Naive B cell (primary cell): ENCODE measurements at regions not wholly inside any gene's neighbourhood (a gene's known extent, or its start where the extent isn't known, plus 50 kb on each side); places are given as distances from the start of the nearest gene placed in this dataset.

Experiments
- ATAC-seq, 2 donors: fragments of 150-1000 bp; cut with Tn5 transposase; 2 replicates each; pipeline ENCODE4 v1.10.0; 2021; ENCODE audit warnings: low read depth in 2 of 2, mild to moderate bottlenecking in 2 of 2, moderate library complexity in 2 of 2
- DNase-seq: peaks from one replicate; pipeline ENCODE4 v3.0.0; 2022
- H3K27ac Mint-ChIP-seq, 6 donors: one replicate each; pipeline ENCODE4 v1.8.0; 2020 to 2022; ENCODE audit warnings: mild to moderate bottlenecking in 6 of 6, mixed read lengths in 6 of 6, moderate library complexity in 5 of 6, inconsistent platforms in 2 of 6
- H3K27me3 Mint-ChIP-seq, 3 donors: one replicate each; pipeline ENCODE4 v1.8.0; 2021 to 2022; ENCODE audit warnings: mixed read lengths in 3 of 3, mild to moderate bottlenecking in 1 of 3
- H3K36me3 Mint-ChIP-seq, 2 donors: one replicate each; pipeline ENCODE4 v1.8.0; 2020 to 2022; ENCODE audit warnings: mixed read lengths in 2 of 2, inconsistent platforms in 1 of 2, mild to moderate bottlenecking in 1 of 2
- H3K4me1 Mint-ChIP-seq, 3 donors: one replicate each; pipeline ENCODE4 v1.8.0; 2020 to 2022; ENCODE audit warnings: mixed read lengths in 3 of 3, inconsistent platforms in 1 of 3, mild to moderate bottlenecking in 1 of 3, moderate library complexity in 1 of 3
- H3K4me3 Mint-ChIP-seq, 8 donors: one replicate each; pipeline ENCODE4 v1.8.0; 2020 to 2022; ENCODE audit warnings: mild to moderate bottlenecking in 8 of 8, mixed read lengths in 8 of 8, moderate library complexity in 8 of 8, inconsistent platforms in 2 of 8
- H3K9me3 Mint-ChIP-seq, 7 donors: one replicate each; pipeline ENCODE4 v1.8.0; 2020 to 2022; ENCODE audit warnings: mixed read lengths in 7 of 7, mild to moderate bottlenecking in 5 of 7, inconsistent platforms in 2 of 7, moderate library complexity in 1 of 7

DNA sequence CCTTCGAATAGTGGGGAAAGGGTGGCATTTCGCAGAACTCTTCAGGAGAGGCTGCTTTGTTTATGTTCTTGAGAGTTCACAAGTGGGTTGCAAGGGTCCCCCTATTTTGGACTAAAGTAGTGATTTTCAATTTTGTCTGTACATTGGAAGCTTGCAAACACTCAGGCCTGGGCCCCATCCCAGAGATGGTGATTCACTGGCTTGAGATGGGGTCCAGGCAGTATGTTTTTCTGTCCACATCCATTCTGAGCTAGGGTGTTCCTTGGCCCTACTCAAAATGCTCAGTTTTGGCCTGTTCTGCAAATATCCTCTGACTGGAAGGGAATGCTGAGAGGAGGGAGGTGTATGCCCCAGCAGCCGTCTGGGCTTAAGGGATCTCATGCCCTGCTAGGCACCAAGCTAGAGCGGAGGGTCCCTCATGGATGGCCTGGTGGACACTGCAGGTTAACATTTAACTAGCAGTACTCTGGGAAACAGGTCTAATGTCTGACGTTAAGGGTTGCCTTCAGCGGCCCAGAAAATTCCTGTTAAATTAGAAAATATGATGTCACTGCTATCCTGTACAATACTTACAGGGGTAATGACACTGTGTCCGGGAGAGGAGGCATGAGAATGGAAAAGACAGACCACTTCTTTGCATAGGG is 181.4 kb downstream of the OPA1 start:
- H3K4me1 Mint-ChIP-seq = peaks cover 0 to 11% (median 0%) of the 10 kb centered on the region in 3 donors
- ATAC-seq (no peak), DNase-seq (no peak)
- H3K27me3 Mint-ChIP-seq = peaks cover 33 to 60% (median 46%) of the 10 kb centered on the region in 3 donors
- no peaks in the 10 kb centered on the region for H3K9me3 Mint-ChIP-seq
- peaks cover 0 to 4% of the 10 kb centered on the region in 2 donors for H3K36me3 Mint-ChIP-seq
- H3K4me3 Mint-ChIP-seq = no peak overlapping the region
- no peak overlapping the region for H3K27ac Mint-ChIP-seq

GRCh38 chr3:193774916-193775285 is 181.9 kb downstream of the OPA1 start:
- Mint-ChIP-seq H3K9me3 (no peaks in the 10 kb centered on the region), H3K4me3 (no peak overlapping the region), H3K36me3 (peaks cover 0 to 4% of the 10 kb centered on the region in 2 donors), H3K27me3 (peaks cover 37 to 65% (median 51%) of the 10 kb centered on the region in 3 donors), H3K27ac (no peak overlapping the region), H3K4me1 (peaks cover 0 to 11% (median 0%) of the 10 kb centered on the region in 3 donors)
- ATAC-seq = no peak
- DNase-seq = no peak

DNA sequence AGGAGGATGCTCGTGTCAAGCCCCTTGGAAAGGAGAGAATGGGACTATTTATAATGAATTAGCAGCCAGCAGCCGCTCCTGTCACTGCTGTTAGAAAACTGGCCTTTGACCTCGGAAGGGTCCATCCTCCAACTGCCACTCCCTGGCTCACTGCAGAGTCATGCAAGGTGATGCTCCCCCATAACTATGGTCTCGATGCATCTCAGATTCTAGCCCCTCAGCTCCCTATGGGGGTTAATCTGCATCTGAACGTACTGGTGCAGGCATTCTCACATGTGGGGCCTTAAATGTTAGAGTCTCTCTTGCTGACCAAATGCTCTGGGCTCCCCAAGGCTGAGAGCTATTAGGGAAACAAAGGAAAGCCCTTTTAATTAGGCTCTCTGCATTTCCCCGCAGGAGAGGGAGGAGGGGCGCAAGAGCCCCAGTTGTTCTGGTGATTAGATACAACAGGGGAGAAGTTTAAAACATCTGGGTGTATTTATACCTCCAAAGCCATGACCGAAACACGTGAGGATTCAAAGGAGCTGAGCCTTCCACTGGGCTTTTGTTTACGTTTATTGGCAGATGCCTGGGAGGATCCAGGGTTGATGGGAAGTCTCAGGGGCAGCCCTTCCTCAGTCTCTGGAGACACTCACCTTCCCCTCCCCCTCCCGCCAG is 182.5 kb downstream of the OPA1 start:
- no peaks in the 10 kb centered on the region for H3K9me3 Mint-ChIP-seq
- DNase-seq (no peak), ATAC-seq (no peak)
- H3K27ac Mint-ChIP-seq = peak overlapping the region in 2 of 6 donors; percentile 22 to 56
- H3K4me1 Mint-ChIP-seq = peaks cover 0 to 11% (median 1%) of the 10 kb centered on the region in 3 donors
- peaks cover 0 to 4% of the 10 kb centered on the region in 2 donors for H3K36me3 Mint-ChIP-seq
- peaks cover 44 to 72% (median 58%) of the 10 kb centered on the region in 3 donors for H3K27me3 Mint-ChIP-seq
- H3K4me3 Mint-ChIP-seq = no peak overlapping the region

DNA sequence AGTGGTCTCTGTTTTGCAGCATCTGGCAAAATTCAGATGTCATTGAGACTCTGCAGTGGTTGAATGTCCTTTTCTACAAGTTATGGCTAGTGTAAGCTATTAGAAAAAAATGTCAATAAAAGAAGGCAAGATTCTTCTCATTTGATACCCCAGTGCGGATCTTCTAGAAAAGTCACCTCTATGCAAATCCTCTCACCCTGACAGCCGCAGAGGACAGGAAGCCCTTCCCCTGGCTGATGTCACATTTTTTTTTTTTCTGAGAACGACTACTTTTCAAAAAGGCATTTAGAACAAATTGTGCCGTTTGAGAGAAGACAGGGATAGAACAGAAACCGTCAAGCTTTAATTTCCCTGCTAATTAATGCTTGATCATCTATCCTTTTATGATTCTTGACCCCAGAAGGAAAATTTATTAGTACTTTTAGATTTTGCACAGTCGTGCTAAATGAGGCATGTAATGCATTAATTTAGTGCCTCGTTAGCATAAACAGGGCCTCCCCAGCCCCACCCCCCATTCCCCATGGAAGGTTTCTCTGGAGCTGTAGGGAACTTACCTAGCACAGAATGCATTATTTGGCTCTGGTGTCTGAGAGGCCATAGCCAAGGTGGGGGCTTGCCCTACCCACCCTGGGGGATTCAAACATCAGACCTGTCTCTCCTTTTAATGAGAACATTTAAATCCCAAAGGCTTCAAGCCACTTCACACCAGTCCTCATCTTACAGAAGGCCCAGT is 183.8 kb downstream of the OPA1 start:
- peak; percentile 73 to 88 for ATAC-seq
- peak overlapping the region in 3 of 8 donors; percentile 8 to 18 (median 14) for H3K4me3 Mint-ChIP-seq
- peaks cover 0 to 11% (median 7%) of the 10 kb centered on the region in 3 donors for H3K4me1 Mint-ChIP-seq
- peak; percentile 13 for DNase-seq
- H3K36me3 Mint-ChIP-seq = peaks cover 0 to 4% of the 10 kb centered on the region in 2 donors
- H3K9me3 Mint-ChIP-seq = no peaks in the 10 kb centered on the region
- peaks cover 48 to 69% (median 69%) of the 10 kb centered on the region in 3 donors for H3K27me3 Mint-ChIP-seq
- peak overlapping the region in 1 of 6 donors; percentile 21 for H3K27ac Mint-ChIP-seq

DNA sequence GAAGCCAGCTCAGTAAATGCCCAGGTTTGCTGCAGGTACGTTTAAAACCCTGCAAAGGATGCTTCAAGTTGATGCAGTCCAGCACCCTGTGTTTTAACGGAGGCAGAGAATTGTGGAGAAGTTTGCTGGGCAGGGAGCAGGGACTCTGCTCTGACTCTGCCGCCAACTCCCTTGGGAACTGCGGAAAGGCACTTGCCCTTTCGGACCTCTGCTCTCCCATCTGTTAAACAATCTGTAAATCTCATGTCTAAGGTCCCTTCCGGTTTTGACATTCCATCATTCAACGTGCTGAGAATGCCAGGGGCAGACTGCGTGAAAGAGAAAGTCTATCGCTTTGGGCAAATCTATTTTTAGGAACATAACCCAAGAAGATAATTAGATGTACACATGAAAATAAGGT is 184.5 kb downstream of the OPA1 start:
- Mint-ChIP-seq H3K27me3 (peaks cover 55 to 75% (median 71%) of the 10 kb centered on the region in 3 donors), H3K36me3 (peaks cover 0 to 4% of the 10 kb centered on the region in 2 donors), H3K27ac (no peak overlapping the region), H3K4me1 (peaks cover 0 to 11% (median 7%) of the 10 kb centered on the region in 3 donors), H3K9me3 (no peaks in the 10 kb centered on the region), H3K4me3 (peak overlapping the region in 1 of 8 donors; percentile 29)
- ATAC-seq (no peak), DNase-seq (no peak)

DNA sequence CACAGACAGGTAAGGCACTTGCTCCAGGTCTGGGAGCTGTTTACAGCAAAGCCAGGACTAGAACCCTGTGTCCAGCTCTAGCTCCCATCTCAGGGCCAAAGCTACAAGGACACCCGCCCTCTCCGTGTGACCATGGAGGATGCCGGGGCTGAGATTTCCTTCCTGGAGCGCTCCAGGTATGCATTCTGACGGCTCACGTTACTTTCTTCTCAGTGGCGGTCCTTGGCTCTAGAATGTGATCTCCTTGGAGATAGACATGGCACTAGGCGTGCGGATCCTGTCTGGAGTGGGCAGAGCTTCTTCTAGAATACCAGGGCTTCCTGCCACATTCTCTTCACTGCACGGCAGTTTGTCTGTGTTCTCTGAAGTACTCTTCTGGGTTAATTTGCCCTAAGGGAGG is 185.7 kb downstream of the OPA1 start:
- Mint-ChIP-seq H3K27me3 (peaks cover 52 to 75% (median 71%) of the 10 kb centered on the region in 3 donors), H3K4me1 (peaks cover 0 to 11% (median 7%) of the 10 kb centered on the region in 3 donors), H3K27ac (peak overlapping the region in 1 of 6 donors; percentile 5), H3K9me3 (no peaks in the 10 kb centered on the region), H3K4me3 (no peak overlapping the region), H3K36me3 (peaks cover 0 to 4% of the 10 kb centered on the region in 2 donors)
- ATAC-seq = no peak
- no peak for DNase-seq

- DNase-seq = no peak
- Mint-ChIP-seq H3K4me1 (peaks cover 0 to 11% (median 7%) of the 10 kb centered on the region in 3 donors), H3K36me3 (peaks cover 0 to 4% of the 10 kb centered on the region in 2 donors), H3K9me3 (no peaks in the 10 kb centered on the region), H3K27ac (no peak overlapping the region), H3K27me3 (peaks cover 58 to 64% (median 64%) of the 10 kb centered on the region in 3 donors), H3K4me3 (no peak overlapping the region)
- ATAC-seq = no peak
Measured at GRCh38 chr3:193779933-193780332, 186.9 kb downstream of the OPA1 start.

DNA sequence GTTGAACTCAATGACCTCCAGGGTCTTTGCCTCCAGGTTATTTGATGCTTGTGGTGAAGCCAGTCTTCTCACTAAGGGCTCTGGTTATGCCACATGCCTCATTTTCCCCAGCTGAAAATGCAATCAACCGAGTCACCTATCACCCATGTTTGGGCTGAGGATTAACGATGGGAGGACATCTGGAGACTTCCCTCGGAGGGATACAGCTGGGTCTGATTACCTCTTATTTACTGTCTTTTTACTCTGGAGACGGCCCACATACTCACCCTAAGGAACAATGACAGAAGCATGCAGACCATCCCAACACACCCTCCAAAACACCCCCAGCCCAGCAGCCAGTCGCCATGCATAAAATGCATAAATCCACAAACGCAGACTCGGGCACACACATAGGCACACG is 187.4 kb downstream of the OPA1 start:
- DNase-seq (no peak), ATAC-seq (no peak)
- Mint-ChIP-seq H3K27me3 (peaks cover 58 to 64% (median 64%) of the 10 kb centered on the region in 3 donors), H3K4me3 (no peak overlapping the region), H3K4me1 (peaks cover 0 to 11% (median 7%) of the 10 kb centered on the region in 3 donors), H3K9me3 (no peaks in the 10 kb centered on the region), H3K36me3 (peaks cover 0 to 4% of the 10 kb centered on the region in 2 donors), H3K27ac (peak overlapping the region in 3 of 6 donors; percentile 67 to 79 (median 69))

DNA sequence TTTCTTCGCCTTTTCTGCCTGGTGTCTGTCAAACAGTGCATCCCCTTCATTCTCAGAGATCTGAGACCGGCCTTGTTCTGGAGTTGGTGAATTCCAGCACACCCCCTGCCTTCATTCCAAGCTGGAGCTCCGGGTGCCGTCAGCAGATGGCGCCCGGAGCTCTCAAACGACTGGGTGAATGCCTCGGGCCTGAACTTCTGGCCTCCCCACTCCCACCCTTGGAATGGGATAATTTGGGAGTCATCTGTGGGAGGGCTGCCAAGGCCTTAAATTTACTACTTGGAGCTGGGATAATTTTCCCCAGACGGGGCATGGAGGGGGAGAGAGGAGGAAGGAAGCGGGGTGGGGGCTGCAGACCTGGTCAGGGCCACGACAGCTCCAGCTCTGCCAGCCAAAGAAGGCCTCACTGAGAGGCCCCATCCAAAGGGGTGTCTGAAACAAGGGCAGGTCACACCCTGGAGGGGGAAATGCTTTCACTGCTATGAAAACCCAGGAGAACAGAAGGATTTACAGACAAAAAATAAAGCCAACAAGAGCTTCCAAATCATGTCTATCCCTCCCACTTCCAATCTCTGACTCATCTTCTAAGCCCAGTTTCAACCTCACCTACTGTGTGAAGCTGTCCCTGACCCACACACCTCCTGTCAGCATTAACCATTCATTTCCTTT is 187.9 kb downstream of the OPA1 start:
- Mint-ChIP-seq H3K27ac (peak overlapping the region in 3 of 6 donors; percentile 67 to 79 (median 69)), H3K4me1 (peaks cover 0 to 8% (median 7%) of the 10 kb centered on the region in 3 donors), H3K4me3 (no peak overlapping the region), H3K9me3 (no peaks in the 10 kb centered on the region), H3K27me3 (peaks cover 58 to 63% (median 60%) of the 10 kb centered on the region in 3 donors), H3K36me3 (peaks cover 0 to 4% of the 10 kb centered on the region in 2 donors)
- peak; percentile 25 for DNase-seq
- peak; percentile 43 to 63 for ATAC-seq

- peak overlapping the region in 1 of 6 donors; percentile 73 for H3K27ac Mint-ChIP-seq
Measured at GRCh38 chr3:193782276-193782647, 189.3 kb downstream of the OPA1 start.

GRCh38 chr3:193782747-193783146 is 189.7 kb downstream of the OPA1 start:
- DNase-seq = no peak
- Mint-ChIP-seq H3K4me1 (peaks cover 0 to 7% (median 1%) of the 10 kb centered on the region in 3 donors), H3K9me3 (no peaks in the 10 kb centered on the region), H3K27ac (no peak overlapping the region), H3K36me3 (no peaks in the 10 kb centered on the region), H3K4me3 (no peak overlapping the region), H3K27me3 (peaks cover 54 to 76% (median 72%) of the 10 kb centered on the region in 3 donors)
- no peak for ATAC-seq

More at GRCh38 chr3:193782276-193782647, 189.3 kb downstream of the OPA1 start:
- Mint-ChIP-seq H3K4me1 (peaks cover 0 to 7% (median 0%) of the 10 kb centered on the region in 3 donors), H3K27me3 (peaks cover 54 to 73% (median 70%) of the 10 kb centered on the region in 3 donors), H3K9me3 (no peaks in the 10 kb centered on the region), H3K36me3 (no peaks in the 10 kb centered on the region), H3K4me3 (no peak overlapping the region)
- no peak for DNase-seq
- no peak for ATAC-seq

DNA sequence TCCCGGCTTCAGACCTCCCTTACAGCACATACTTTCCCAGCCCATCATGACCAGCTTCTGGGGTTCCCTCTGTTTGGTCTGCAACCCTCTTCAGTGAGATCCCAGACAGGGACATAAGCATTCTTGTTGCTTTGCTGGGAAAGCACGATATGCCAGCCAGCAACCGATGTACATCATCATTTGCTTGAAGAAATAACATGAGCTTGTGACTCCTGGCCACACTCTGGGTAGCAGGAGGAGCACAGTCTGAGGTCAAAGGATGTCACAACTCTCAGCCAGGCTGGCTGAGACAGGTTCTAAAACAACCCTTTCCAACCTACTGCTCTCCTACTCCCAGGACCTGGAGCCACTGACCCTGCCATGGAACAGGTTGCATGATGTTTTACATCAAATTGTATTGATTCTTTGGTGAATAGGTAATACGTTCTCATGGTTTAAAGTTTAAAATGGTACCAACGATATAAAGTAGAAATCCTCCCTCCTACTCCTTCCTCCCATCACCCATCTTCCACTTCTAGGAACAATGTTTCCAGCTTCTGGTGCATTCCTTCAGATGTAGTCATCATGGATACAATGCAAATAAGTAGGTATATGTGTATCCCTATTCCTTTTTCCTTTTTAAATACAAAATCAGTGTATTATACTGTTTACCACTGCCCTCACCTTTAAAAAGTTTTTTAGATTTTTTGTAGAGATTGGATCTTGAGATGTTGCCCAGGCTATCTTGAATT is 190.3 kb downstream of the OPA1 start:
- Mint-ChIP-seq H3K4me3 (no peak overlapping the region), H3K36me3 (no peaks in the 10 kb centered on the region), H3K27me3 (peaks cover 59 to 81% (median 77%) of the 10 kb centered on the region in 3 donors), H3K27ac (peak overlapping the region in 1 of 6 donors; percentile 25), H3K9me3 (no peaks in the 10 kb centered on the region), H3K4me1 (peaks cover 4 to 12% (median 7%) of the 10 kb centered on the region in 3 donors)
- ATAC-seq (no peak), DNase-seq (no peak)
